Erythroblast (primary cell): ENCODE measurements at regions not wholly inside any gene's neighbourhood (a gene's known extent, or its start where the extent isn't known, plus 50 kb on each side); places are given as distances from the start of the nearest gene placed in this dataset.

Source experiments
- GATA1 ChIP-seq: IDR thresholded peaks from 2 replicates; pipeline ENCODE4 v1.6.1; 2011; ENCODE audit warnings: low read depth, mild to moderate bottlenecking, control low read depth, low read length, moderate library complexity
- POLR2A ChIP-seq: IDR thresholded peaks from 2 replicates; pipeline ENCODE4 v1.6.1; 2011; ENCODE audit warnings: mild to moderate bottlenecking, low read length

- no peak for TF ChIP-seq POLR2A
- TF ChIP-seq GATA1, result no peak
These were observed 183.9 kb downstream of the C1orf94 start for GRCh38 chr1:34360574-34360973.
